Ishikawa (cell line): ENCODE measurements at regions not wholly inside any gene's neighbourhood (a gene's known extent, or its start where the extent isn't known, plus 50 kb on each side); places are given as distances from the start of the nearest gene placed in this dataset.

ENCODE experiments used
- CEBPB ChIP-seq: IDR thresholded peaks from 2 replicates; pipeline ENCODE4 v1.6.1; 2012
- CREB1 ChIP-seq: IDR thresholded peaks from 2 replicates; pipeline ENCODE4 v1.6.1; 2012; ENCODE audit warnings: low read depth
- EGR1 ChIP-seq: IDR thresholded peaks from 2 replicates; pipeline ENCODE4 v1.6.1; 2012
- EP300 ChIP-seq: IDR thresholded peaks from 2 replicates; pipeline ENCODE4 v1.6.1; 2012; ENCODE audit warnings: borderline replicate concordance
- FOXM1 ChIP-seq: IDR thresholded peaks from 2 replicates; pipeline ENCODE4 v1.6.1; 2012; ENCODE audit warnings: low read depth, borderline replicate concordance
- MAX ChIP-seq: IDR thresholded peaks from 2 replicates; pipeline ENCODE4 v1.6.1; 2012
- NFIC ChIP-seq: IDR thresholded peaks from 2 replicates; pipeline ENCODE4 v1.6.1; 2012
- RAD21 ChIP-seq: IDR thresholded peaks from 2 replicates; pipeline ENCODE4 v1.6.1; 2012; ENCODE audit warnings: low read depth
- REST ChIP-seq: IDR thresholded peaks from 2 replicates; pipeline ENCODE4 v1.6.1; 2012; ENCODE audit warnings: low read depth, mild to moderate bottlenecking
- TAF1 ChIP-seq: IDR thresholded peaks from 2 replicates; pipeline ENCODE4 v1.6.1; 2012; ENCODE audit warnings: low read depth, mild to moderate bottlenecking
- TEAD4 ChIP-seq: IDR thresholded peaks from 2 replicates; pipeline ENCODE4 v1.6.1; 2012
- USF1 ChIP-seq: IDR thresholded peaks from 2 replicates; pipeline ENCODE4 v1.6.1; 2012
- YY1 ChIP-seq: IDR thresholded peaks from 2 replicates; pipeline ENCODE4 v1.6.1; 2012; ENCODE audit warnings: low read depth
- ZBTB7A ChIP-seq: IDR thresholded peaks from 2 replicates; pipeline ENCODE4 v1.6.1; 2012; ENCODE audit warnings: low read depth

GRCh38 chr2:215816424-215816823 lies 196.9 kb downstream of the MREG start:
- TF ChIP-seq RAD21 (no peak), EGR1 (no peak), EP300 (no peak), MAX (no peak), FOXM1 (no peak), CEBPB (no peak), TAF1 (no peak), ZBTB7A (no peak), TEAD4 (no peak), USF1 (no peak), NFIC (no peak), REST (no peak), YY1 (no peak), CREB1 (no peak)
